ENCODE measurements at regions not wholly inside any gene's neighbourhood (a gene's known extent, or its start where the extent isn't known, plus 50 kb on each side); places are given as distances from the start of the nearest gene placed in this dataset.

DNA sequence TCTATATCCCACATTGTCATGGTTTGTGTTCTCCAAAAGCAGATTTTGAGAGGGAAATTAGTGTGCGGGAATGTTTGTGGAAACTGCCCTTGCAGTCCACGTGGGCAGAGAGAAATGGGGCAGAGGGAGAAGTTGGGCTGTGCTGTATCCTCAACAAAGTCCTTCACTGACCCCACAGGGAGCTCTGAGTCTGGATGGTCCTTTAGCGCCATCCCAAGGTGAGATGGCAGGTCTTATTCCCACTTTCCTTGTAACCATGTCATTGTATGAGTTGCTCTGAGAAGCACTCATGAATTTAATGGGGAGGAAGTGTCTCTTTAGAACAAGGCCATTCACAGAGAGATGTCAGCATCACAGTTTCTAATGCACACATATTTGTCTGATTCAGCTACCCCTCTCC, 127.1 kb downstream of the ANKRD18B start:
- no peaks in the 10 kb centered on the region for H3K9me3 Mint-ChIP-seq (ENCODE audit: insufficient read depth)
- no peaks in the 10 kb centered on the region for H3K36me3 ChIP-seq (replicated peaks in 1 of 2; ENCODE audit: control extremely low read depth in 1 of 2, control insufficient read depth in 1 of 2, extremely low read depth in 1 of 2, insufficient read depth in 2 of 2, low read length in 1 of 2)
- no peak overlapping the region for H2AFZ ChIP-seq (ENCODE audit: insufficient read depth, low read depth, low read length, poor library complexity, severe bottlenecking)
- no peaks in the 10 kb centered on the region for H3K4me1 ChIP-seq (ENCODE audit: control insufficient read depth in 2 of 2, insufficient read depth in 2 of 2, low read length in 2 of 2)
- DNase-seq (no peak), ATAC-seq (ENCODE audit: low read depth) (no peak)
- H3K79me2 ChIP-seq (ENCODE audit: control insufficient read depth, insufficient read depth, low read length) = no peaks in the 10 kb centered on the region
- H3K27ac ChIP-seq (ENCODE audit: low read length in 2 of 2) = no peak overlapping the region
- H3K9me3 ChIP-seq (ENCODE audit: control extremely low read depth in 1 of 3, control insufficient read depth in 2 of 3, insufficient read depth in 1 of 3, low read length in 2 of 3) = no peaks in the 10 kb centered on the region
- H3K4me3 ChIP-seq (ENCODE audit: control extremely low read depth in 1 of 5, extremely low read depth in 1 of 5, insufficient read depth in 1 of 5, low read depth in 2 of 5, low read length in 4 of 5) = no peak overlapping the region
- no peak overlapping the region for H3K27ac Mint-ChIP-seq
- H3K4me2 ChIP-seq (replicated peaks; ENCODE audit: low read depth, low read length, poor library complexity, severe bottlenecking) = no peak overlapping the region
- H3K4me3 Mint-ChIP-seq = no peak overlapping the region
- WGBS (ENCODE audit: insufficient coverage) = 80% methylated on average over 1 of the region's 3 CpGs
- peaks cover 55% of the 10 kb centered on the region for H3K27me3 Mint-ChIP-seq
- ChIA-PET CTCF (interaction anchor here (1.3 kb wide), 1 partner anchor 12 kb away, joined by 4 read pairs; no protein-coding TSS in a partner anchor), POLR2A (no interaction called here)
- H4K20me1 ChIP-seq (ENCODE audit: control insufficient read depth, insufficient read depth, low read length, poor library complexity, severe bottlenecking) = no peaks in the 10 kb centered on the region
- peaks cover 0 to 6% (median 2%) of the 10 kb centered on the region in 4 experiments for H3K27me3 ChIP-seq (replicated peaks in 1 of 4; ENCODE audit: control extremely low read depth in 1 of 4, control insufficient read depth in 3 of 4, insufficient read depth in 4 of 4, low read length in 3 of 4)
- no peak overlapping the region for H3K9ac ChIP-seq (ENCODE audit: low read length)
- TF ChIP-seq, protein P1, sequence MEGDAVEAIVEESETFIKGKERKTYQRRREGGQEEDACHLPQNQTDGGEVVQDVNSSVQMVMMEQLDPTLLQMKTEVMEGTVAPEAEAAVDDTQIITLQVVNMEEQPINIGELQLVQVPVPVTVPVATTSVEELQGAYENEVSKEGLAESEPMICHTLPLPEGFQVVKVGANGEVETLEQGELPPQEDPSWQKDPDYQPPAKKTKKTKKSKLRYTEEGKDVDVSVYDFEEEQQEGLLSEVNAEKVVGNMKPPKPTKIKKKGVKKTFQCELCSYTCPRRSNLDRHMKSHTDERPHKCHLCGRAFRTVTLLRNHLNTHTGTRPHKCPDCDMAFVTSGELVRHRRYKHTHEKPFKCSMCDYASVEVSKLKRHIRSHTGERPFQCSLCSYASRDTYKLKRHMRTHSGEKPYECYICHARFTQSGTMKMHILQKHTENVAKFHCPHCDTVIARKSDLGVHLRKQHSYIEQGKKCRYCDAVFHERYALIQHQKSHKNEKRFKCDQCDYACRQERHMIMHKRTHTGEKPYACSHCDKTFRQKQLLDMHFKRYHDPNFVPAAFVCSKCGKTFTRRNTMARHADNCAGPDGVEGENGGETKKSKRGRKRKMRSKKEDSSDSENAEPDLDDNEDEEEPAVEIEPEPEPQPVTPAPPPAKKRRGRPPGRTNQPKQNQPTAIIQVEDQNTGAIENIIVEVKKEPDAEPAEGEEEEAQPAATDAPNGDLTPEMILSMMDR (IDR thresholded peaks at IDR 0.05) = no peak
- TF ChIP-seq EZH2 (IDR thresholded peaks at IDR 0.05; ENCODE audit: borderline replicate concordance, insufficient read depth, low read depth, low read length, poor library complexity, severe bottlenecking) = no peak
- H3K4me1 Mint-ChIP-seq = no peaks in the 10 kb centered on the region
- intact Hi-C loops (cut with micrococcal nuclease) = no loop called here

DNA sequence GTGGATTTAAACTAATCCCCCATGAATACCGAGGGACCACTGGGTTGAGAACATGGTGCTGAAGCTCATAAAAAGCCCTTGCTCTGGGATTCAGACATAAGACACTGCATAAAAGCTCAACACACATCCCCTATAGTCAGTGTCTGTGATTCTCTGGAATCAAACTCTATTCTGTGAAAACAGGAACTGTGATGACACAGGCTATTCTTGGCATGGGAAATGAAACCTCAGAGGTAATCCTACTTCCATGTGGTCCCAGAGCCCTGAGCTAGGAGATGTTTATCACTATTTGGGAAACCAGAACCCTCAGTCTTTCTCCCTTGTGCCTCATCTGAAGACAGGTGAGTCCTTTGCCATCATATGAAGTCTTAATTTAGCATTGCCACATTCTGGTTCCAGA, 135.4 kb upstream of the PRSS3 start:
- H3K4me1 ChIP-seq (ENCODE audit: control insufficient read depth in 2 of 2, insufficient read depth in 2 of 2, low read length in 2 of 2) = no peaks in the 10 kb centered on the region
- H3K27me3 ChIP-seq (replicated peaks in 1 of 4; ENCODE audit: control extremely low read depth in 1 of 4, control insufficient read depth in 3 of 4, insufficient read depth in 4 of 4, low read length in 3 of 4) = peaks cover 0 to 8% (median under 1%) of the 10 kb centered on the region in 4 experiments
- Mint-ChIP-seq H3K27me3 (peaks cover 24% of the 10 kb centered on the region), H3K27ac (no peak overlapping the region), H3K9me3 (ENCODE audit: insufficient read depth) (no peaks in the 10 kb centered on the region), H3K4me1 (no peaks in the 10 kb centered on the region), H3K4me3 (no peak overlapping the region)
- H4K20me1 ChIP-seq (ENCODE audit: control insufficient read depth, insufficient read depth, low read length, poor library complexity, severe bottlenecking) = no peaks in the 10 kb centered on the region
- H3K4me3 ChIP-seq (ENCODE audit: control extremely low read depth in 1 of 5, extremely low read depth in 1 of 5, insufficient read depth in 1 of 5, low read depth in 2 of 5, low read length in 4 of 5) = no peak overlapping the region
- H3K4me2 ChIP-seq (replicated peaks; ENCODE audit: low read depth, low read length, poor library complexity, severe bottlenecking) = no peak overlapping the region
- H3K9ac ChIP-seq (ENCODE audit: low read length) = no peak overlapping the region
- ChIA-PET POLR2A (no interaction called here), CTCF (no interaction called here)
- TF ChIP-seq, protein P1 (IDR thresholded peaks at IDR 0.05) = no peak
- TF ChIP-seq EZH2 (IDR thresholded peaks at IDR 0.05; ENCODE audit: borderline replicate concordance, insufficient read depth, low read depth, low read length, poor library complexity, severe bottlenecking) = no peak
- intact Hi-C loops (cut with micrococcal nuclease) = no loop called here
- DNase-seq = no peak
- no peak overlapping the region for H3K27ac ChIP-seq (ENCODE audit: low read length in 2 of 2)
- no peaks in the 10 kb centered on the region for H3K9me3 ChIP-seq (ENCODE audit: control extremely low read depth in 1 of 3, control insufficient read depth in 2 of 3, insufficient read depth in 1 of 3, low read length in 2 of 3)
- H2AFZ ChIP-seq (ENCODE audit: insufficient read depth, low read depth, low read length, poor library complexity, severe bottlenecking) = no peak overlapping the region
- H3K79me2 ChIP-seq (ENCODE audit: control insufficient read depth, insufficient read depth, low read length) = no peaks in the 10 kb centered on the region
- H3K36me3 ChIP-seq (replicated peaks in 1 of 2; ENCODE audit: control extremely low read depth in 1 of 2, control insufficient read depth in 1 of 2, extremely low read depth in 1 of 2, insufficient read depth in 2 of 2, low read length in 1 of 2) = no peaks in the 10 kb centered on the region
- WGBS (ENCODE audit: insufficient coverage) = no CpG with 5 or more reads among the region's 1 CpG
- ATAC-seq (ENCODE audit: low read depth) = no peak

Measured in B cell (primary cell).